ENCODE measurements at regions not wholly inside any gene's neighbourhood (a gene's known extent, or its start where the extent isn't known, plus 50 kb on each side); places are given as distances from the start of the nearest gene placed in this dataset.

GRCh38 chr10:5305374-5305773 lies 59.4 kb upstream of the UCN3 start:
- TF ChIP-seq CTCF (IDR thresholded peaks at IDR 0.05), result no peak
- no peak for TF ChIP-seq ZFX (IDR thresholded peaks at IDR 0.05; ENCODE audit: borderline replicate concordance)

Measured in 22Rv1 (cell line).